Rectal smooth muscle tissue (tissue), 1 donor: ENCODE measurements at regions not wholly inside any gene's neighbourhood (a gene's known extent, or its start where the extent isn't known, plus 50 kb on each side); places are given as distances from the start of the nearest gene placed in this dataset.
"Not testable (repeated sequence)": the region's sequence is repeated elsewhere in the genome, so short reads cannot be mapped to it uniquely, and the experiment has no call there.

Experiments used
- H3K27ac ChIP-seq: one replicate; pipeline ENCODE4 v1.7.0; 2013; ENCODE audit warnings: low read depth, low read length, inconsistent platforms
- H3K27me3 ChIP-seq: one replicate; pipeline ENCODE4 v1.7.0; 2013; ENCODE audit warnings: low read length; ENCODE audit not compliant: control insufficient read depth, insufficient read depth
- H3K36me3 ChIP-seq: one replicate; pipeline ENCODE4 v1.7.0; 2013; ENCODE audit warnings: low read length; ENCODE audit not compliant: control insufficient read depth, insufficient read depth
- H3K4me1 ChIP-seq: one replicate; pipeline ENCODE4 v1.7.0; 2013; ENCODE audit warnings: low read length; ENCODE audit not compliant: control insufficient read depth, insufficient read depth
- H3K4me3 ChIP-seq: one replicate; pipeline ENCODE4 v1.7.0; 2013; ENCODE audit warnings: low read length
- H3K9ac ChIP-seq: one replicate; pipeline ENCODE4 v1.7.0; 2013; ENCODE audit warnings: low read length

GRCh38 chr2:82098617-82099016 lies 1794.1 kb upstream of the LRRTM1 start:
- Histone ChIP-seq H3K27me3 (no peaks in the 10 kb centered on the region), H3K4me3 (no peak overlapping the region), H3K36me3 (no peaks in the 10 kb centered on the region), H3K27ac (no peak overlapping the region), H3K9ac (no peak overlapping the region), H3K4me1 (no peaks in the 10 kb centered on the region)

- Histone ChIP-seq H3K4me1 (no peaks in the 10 kb centered on the region), H3K9ac (no peak overlapping the region), H3K27ac (no peak overlapping the region), H3K4me3 (no peak overlapping the region), H3K36me3 (no peaks in the 10 kb centered on the region), H3K27me3 (no peaks in the 10 kb centered on the region)
These were observed 1785.0 kb upstream of the LRRTM1 start for GRCh38 chr2:82089518-82089917.

- H3K9ac ChIP-seq, result no peak overlapping the region
- no peaks in the 10 kb centered on the region for H3K27me3 ChIP-seq
- H3K4me1 ChIP-seq, result no peaks in the 10 kb centered on the region
These were observed 1780.3 kb upstream of the LRRTM1 start for GRCh38 chr2:82084679-82085392.

DNA sequence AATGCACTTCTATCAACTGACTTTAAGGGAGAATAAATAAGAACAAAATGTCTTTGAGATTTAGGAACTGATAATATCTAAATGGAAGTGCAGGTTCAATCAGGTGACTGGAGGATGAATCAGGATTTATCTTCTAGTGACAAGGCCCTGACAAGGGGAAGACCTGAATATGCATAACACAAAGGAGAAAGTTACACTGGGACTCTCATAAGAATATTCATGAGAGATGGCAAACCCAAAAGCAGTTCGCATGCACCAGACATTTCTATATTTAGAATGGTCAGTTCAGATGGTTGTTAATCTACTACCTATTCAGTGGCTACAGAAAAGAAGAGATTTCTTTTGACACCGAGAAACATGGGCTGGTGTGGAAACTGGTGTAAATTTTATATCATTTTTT lies 1771.3 kb upstream of the LRRTM1 start:
- Histone ChIP-seq H3K27ac (no peak overlapping the region), H3K4me1 (no peaks in the 10 kb centered on the region), H3K4me3 (no peak overlapping the region), H3K27me3 (no peaks in the 10 kb centered on the region), H3K9ac (no peak overlapping the region), H3K36me3 (no peaks in the 10 kb centered on the region)

More at GRCh38 chr2:82084679-82085392, 1780.3 kb upstream of the LRRTM1 start:
- Histone ChIP-seq H3K4me3 (no peak overlapping the region), H3K36me3 (no peaks in the 10 kb centered on the region), H3K27ac (no peak overlapping the region)

DNA sequence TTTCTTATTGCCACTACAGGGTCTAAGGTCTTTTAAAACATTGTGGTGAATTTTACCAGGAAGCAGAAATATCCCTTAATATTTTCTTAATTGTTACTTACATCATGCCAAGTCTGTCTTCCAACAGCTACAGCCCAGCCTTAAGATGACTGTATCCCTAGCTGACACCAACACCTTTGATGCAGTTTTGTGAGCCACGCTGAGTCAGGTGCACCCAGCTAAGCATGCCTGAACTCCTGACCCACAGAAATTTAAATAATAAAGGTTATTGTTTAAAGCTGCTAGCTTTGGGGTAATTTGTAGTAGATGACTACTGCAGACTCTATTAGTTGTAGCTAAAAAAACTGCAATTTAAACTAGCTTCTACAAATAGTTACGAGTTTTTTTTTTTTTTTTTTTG lies 1757.9 kb upstream of the LRRTM1 start:
- H3K4me3 ChIP-seq, result no peak overlapping the region
- H3K4me1 ChIP-seq, result no peaks in the 10 kb centered on the region
- no peak overlapping the region for H3K9ac ChIP-seq
- no peaks in the 10 kb centered on the region for H3K36me3 ChIP-seq
- H3K27me3 ChIP-seq, result no peaks in the 10 kb centered on the region
- H3K27ac ChIP-seq, result no peak overlapping the region

DNA sequence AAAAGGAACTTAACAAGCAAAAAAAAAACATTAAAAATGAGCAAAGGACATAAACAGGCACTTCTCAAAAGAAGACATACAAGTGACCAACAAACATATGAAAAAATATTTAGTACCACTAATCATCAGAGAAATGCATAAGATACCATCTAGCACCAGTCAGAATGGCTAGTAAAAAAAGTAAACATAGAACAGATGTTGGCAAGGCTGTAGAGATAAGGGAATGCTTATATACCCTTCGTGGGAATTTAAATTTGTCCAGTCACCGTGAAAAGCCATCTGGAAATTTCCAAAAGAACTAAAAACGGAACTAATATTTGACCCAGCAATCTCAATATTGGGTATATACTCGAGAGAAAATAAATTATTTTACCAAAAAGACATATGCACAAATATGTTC lies 1751.3 kb upstream of the LRRTM1 start:
- H3K9ac ChIP-seq, result no peak overlapping the region
- no peak overlapping the region for H3K27ac ChIP-seq
- H3K4me1 ChIP-seq, result no peaks in the 10 kb centered on the region
- H3K27me3 ChIP-seq, result no peaks in the 10 kb centered on the region
- H3K4me3 ChIP-seq, result no peak overlapping the region
- no peaks in the 10 kb centered on the region for H3K36me3 ChIP-seq

DNA sequence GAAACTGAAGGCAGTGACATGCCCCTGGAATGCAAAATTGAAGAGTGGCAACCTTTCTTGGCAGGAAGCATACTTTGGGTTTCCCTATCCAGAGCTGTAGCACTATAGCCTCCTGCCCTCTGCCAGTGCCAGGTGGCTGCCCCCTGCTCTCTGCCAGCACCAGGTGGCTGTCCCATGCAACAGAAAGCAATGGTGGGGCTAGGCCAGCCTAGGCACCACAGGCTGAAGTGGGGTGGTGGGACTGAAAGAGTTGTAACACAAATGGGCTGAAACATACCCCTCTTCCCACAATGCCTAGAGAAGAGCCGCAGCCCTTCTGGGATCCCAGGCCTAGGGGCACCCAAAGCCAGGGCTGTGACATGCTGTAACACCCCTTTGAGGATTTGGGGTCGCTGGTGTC lies 1739.3 kb upstream of the LRRTM1 start:
- H3K4me1 ChIP-seq, result no peaks in the 10 kb centered on the region
- H3K27me3 ChIP-seq, result no peaks in the 10 kb centered on the region
- no peaks in the 10 kb centered on the region for H3K36me3 ChIP-seq
- no peak overlapping the region for H3K27ac ChIP-seq
- H3K9ac ChIP-seq, result no peak overlapping the region
- H3K4me3 ChIP-seq, result no peak overlapping the region

- H3K9ac ChIP-seq, result no peak overlapping the region
- no peak overlapping the region for H3K27ac ChIP-seq
- H3K4me3 ChIP-seq, result no peak overlapping the region
- no peaks in the 10 kb centered on the region for H3K27me3 ChIP-seq
- H3K4me1 ChIP-seq, result no peaks in the 10 kb centered on the region
- H3K36me3 ChIP-seq, result no peaks in the 10 kb centered on the region
These were observed 1723.5 kb upstream of the LRRTM1 start for GRCh38 chr2:82027921-82028615.

DNA sequence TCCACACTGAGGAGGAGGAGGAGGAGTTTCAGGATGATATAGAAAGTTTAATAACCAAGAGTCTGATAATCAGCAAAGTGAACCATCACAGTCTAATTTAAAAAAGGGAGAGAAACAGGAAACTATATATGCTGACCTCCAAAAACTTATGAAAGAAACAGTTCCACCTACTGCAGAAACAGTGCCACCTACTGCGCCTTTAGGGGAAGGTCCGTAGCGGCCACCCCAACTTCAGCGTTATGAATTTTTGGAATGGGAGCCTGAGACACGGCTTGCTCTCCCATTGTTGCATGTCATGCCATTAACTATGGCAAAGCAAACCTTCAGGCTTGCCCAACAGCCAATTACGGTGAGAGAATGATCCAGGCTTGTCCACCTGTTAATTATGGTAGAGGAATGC lies 1719.2 kb upstream of the LRRTM1 start:
- Histone ChIP-seq H3K36me3 (no peaks in the 10 kb centered on the region), H3K4me3 (no peak overlapping the region), H3K4me1 (no peaks in the 10 kb centered on the region)

DNA sequence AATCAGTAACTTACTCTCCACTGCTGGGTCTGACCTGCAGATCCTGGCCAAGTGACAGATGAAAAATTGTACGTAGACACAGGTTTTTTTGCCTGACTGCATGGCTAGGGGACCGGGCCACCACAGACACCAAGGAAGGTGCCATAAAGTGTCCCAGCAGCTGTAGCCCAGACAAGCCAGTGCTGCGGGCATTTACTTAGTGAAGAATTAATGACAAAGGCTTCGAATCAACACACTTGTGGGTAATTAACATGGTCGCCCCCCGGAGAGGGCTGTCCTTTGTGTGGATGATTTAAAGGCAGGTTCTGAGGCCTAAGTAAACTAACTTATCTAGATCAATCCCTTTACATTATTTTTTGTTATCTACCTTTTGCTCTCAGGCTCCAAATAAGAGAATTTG lies 1709.1 kb upstream of the LRRTM1 start:
- Histone ChIP-seq H3K4me3 (no peak overlapping the region), H3K4me1 (no peaks in the 10 kb centered on the region), H3K9ac (no peak overlapping the region), H3K36me3 (no peaks in the 10 kb centered on the region), H3K27me3 (no peaks in the 10 kb centered on the region), H3K27ac (no peak overlapping the region)

More for the DNA sequence above, 1719.2 kb upstream of the LRRTM1 start:
- Histone ChIP-seq H3K27ac (no peak overlapping the region), H3K27me3 (no peaks in the 10 kb centered on the region), H3K9ac (no peak overlapping the region)

DNA sequence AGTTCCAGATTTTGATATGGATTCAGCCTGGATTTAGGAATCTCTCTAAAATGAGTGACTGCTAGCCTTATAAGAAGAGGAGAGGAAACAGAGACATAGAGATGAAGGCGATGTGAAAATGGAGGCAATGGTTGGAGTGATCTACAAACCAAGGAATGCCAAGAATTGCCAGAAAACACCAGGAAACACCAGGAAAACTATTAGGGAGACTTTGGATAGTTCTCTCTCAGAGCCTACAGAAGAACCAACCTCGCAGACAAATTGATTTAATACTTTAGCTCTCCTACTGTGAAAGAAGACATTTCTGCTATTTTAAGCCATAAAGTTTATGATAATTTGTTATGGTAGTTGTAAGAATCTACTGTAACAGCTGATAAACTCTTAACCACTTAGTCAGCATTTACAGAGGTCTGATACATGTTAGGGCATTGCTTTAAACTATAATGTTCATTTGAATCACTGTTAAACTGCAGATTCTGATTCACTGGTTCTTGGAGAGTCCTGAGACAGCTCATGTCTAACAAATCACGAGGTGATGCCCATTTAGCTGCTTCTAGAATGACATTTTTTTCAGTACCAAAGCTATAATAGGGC lies 1702.6 kb upstream of the LRRTM1 start:
- Histone ChIP-seq H3K27ac (no peak overlapping the region), H3K4me1 (no peaks in the 10 kb centered on the region), H3K36me3 (no peaks in the 10 kb centered on the region), H3K27me3 (no peaks in the 10 kb centered on the region), H3K9ac (no peak overlapping the region), H3K4me3 (no peak overlapping the region)

- not testable (repeated sequence) for H3K36me3 ChIP-seq, H3K27ac ChIP-seq, H3K4me3 ChIP-seq, H3K9ac ChIP-seq, H3K27me3 ChIP-seq, H3K4me1 ChIP-seq
These were observed 1701.3 kb upstream of the LRRTM1 start for GRCh38 chr2:82005889-82006288.

DNA sequence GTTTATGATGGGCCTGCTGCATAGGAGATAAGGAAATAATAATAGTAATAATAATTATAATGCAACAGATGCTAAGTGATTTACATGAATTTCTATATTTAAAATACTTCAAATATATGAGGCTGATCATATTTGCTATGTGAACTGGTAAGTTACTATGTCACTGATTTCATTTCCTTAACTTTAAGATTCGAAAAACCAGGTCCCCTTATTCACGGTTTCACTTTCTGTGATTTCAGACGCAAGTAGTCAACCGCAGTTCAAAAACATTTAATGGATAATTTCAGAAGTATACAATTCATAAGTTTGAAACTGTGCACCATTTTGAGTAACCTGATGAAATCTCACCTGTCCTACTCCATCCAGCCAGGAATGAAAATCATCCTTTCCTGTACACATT lies 1697.1 kb upstream of the LRRTM1 start:
- H3K36me3 ChIP-seq, result no peaks in the 10 kb centered on the region
- H3K27ac ChIP-seq, result no peak overlapping the region
- H3K4me1 ChIP-seq, result no peaks in the 10 kb centered on the region
- no peak overlapping the region for H3K9ac ChIP-seq
- H3K4me3 ChIP-seq, result no peak overlapping the region
- no peaks in the 10 kb centered on the region for H3K27me3 ChIP-seq
